Limb (tissue), 2 donors: ENCODE measurements at regions not wholly inside any gene's neighbourhood (a gene's known extent, or its start where the extent isn't known, plus 50 kb on each side); places are given as distances from the start of the nearest gene placed in this dataset.

Experiments
- DNase-seq, 2 donors: peaks; one replicate each; pipeline ENCODE4 v3.0.0-alpha.2; 2016; ENCODE audit errors: extremely low spot score in 2 of 2

GRCh38 chr1:198903203-198903602, 264.4 kb downstream of the PTPRC start:
- peak; percentile 63 to 71 for DNase-seq

- DNase-seq: peak in 1 of 2 donors; percentile 27
Observed at GRCh38 chr1:198903621-198904020, 264.8 kb downstream of the PTPRC start.

- DNase-seq: peak in 1 of 2 donors; percentile 31
Observed at GRCh38 chr1:198904321-198904720, 265.5 kb downstream of the PTPRC start.

GRCh38 chr1:198906739-198907422, 268.0 kb downstream of the PTPRC start:
- no peak for DNase-seq

GRCh38 chr1:198907423-198907746, 268.5 kb downstream of the PTPRC start:
- no peak for DNase-seq

GRCh38 chr1:198908995-198909394, 270.2 kb downstream of the PTPRC start:
- no peak for DNase-seq

GRCh38 chr1:198909973-198910372, 271.1 kb downstream of the PTPRC start:
- no peak for DNase-seq

GRCh38 chr1:198910816-198911215, 272.0 kb downstream of the PTPRC start:
- DNase-seq: no peak

GRCh38 chr1:198912046-198912445, 273.2 kb downstream of the PTPRC start:
- no peak for DNase-seq

GRCh38 chr1:198913667-198914066, 274.8 kb downstream of the PTPRC start:
- no peak for DNase-seq

GRCh38 chr1:198915327-198916231, 276.7 kb downstream of the PTPRC start:
- no peak for DNase-seq

- DNase-seq: no peak
Observed at GRCh38 chr1:198917226-198917625, 278.4 kb downstream of the PTPRC start.

GRCh38 chr1:198918920-198919319, 280.1 kb downstream of the PTPRC start:
- no peak for DNase-seq

- no peak for DNase-seq
Observed at GRCh38 chr1:198919667-198920398, 281.0 kb downstream of the PTPRC start.

- DNase-seq: no peak
Observed at GRCh38 chr1:198922638-198923430, 284.0 kb downstream of the PTPRC start.

- DNase-seq: no peak
Observed at GRCh38 chr1:198923993-198924392, 285.2 kb downstream of the PTPRC start.

GRCh38 chr1:198925567-198925966, 286.7 kb downstream of the PTPRC start:
- no peak for DNase-seq

GRCh38 chr1:198927129-198927528, 288.3 kb downstream of the PTPRC start:
- DNase-seq: no peak

- DNase-seq: no peak
Observed at GRCh38 chr1:198929111-198929604, 290.3 kb downstream of the PTPRC start.

- no peak for DNase-seq
Observed at GRCh38 chr1:198929961-198930599, 291.2 kb downstream of the PTPRC start.
